ENCODE measurements at regions not wholly inside any gene's neighbourhood (a gene's known extent, or its start where the extent isn't known, plus 50 kb on each side); places are given as distances from the start of the nearest gene placed in this dataset.
"Not testable (repeated sequence)": the region's sequence is repeated elsewhere in the genome, so short reads cannot be mapped to it uniquely, and the experiment has no call there.

GRCh38 chr11:67889646-67890045 is 114.3 kb downstream of the UNC93B1 start:
- not testable (repeated sequence) for H3K36me3 ChIP-seq (ENCODE audit: control insufficient read depth in 1 of 2, insufficient read depth in 2 of 2, low read length in 2 of 2); H3K27ac ChIP-seq (ENCODE audit: low read depth, low read length); H3K27me3 ChIP-seq (ENCODE audit: control insufficient read depth in 1 of 2, insufficient read depth in 2 of 2, low read length in 2 of 2); H3K4me3 ChIP-seq (ENCODE audit: low read depth in 1 of 2, low read length in 2 of 2); H3K9ac ChIP-seq (ENCODE audit: low read depth in 1 of 2, low read length in 2 of 2); H3K9me3 ChIP-seq (ENCODE audit: control insufficient read depth in 1 of 2, low read length in 2 of 2); H3K4me1 ChIP-seq (ENCODE audit: control insufficient read depth in 1 of 2, insufficient read depth in 2 of 2, low read length in 2 of 2)

- not testable (repeated sequence) for H3K27ac ChIP-seq (ENCODE audit: low read depth, low read length); H3K9me3 ChIP-seq (ENCODE audit: control insufficient read depth in 1 of 2, low read length in 2 of 2); H3K9ac ChIP-seq (ENCODE audit: low read depth in 1 of 2, low read length in 2 of 2); H3K27me3 ChIP-seq (ENCODE audit: control insufficient read depth in 1 of 2, insufficient read depth in 2 of 2, low read length in 2 of 2); H3K36me3 ChIP-seq (ENCODE audit: control insufficient read depth in 1 of 2, insufficient read depth in 2 of 2, low read length in 2 of 2); H3K4me1 ChIP-seq (ENCODE audit: control insufficient read depth in 1 of 2, insufficient read depth in 2 of 2, low read length in 2 of 2)
- peak overlapping the region in 1 of 2 donors; percentile 54 for H3K4me3 ChIP-seq (ENCODE audit: low read depth in 1 of 2, low read length in 2 of 2)
Observed at GRCh38 chr11:67888056-67888455, 115.8 kb downstream of the UNC93B1 start.

GRCh38 chr11:67886672-67887071 is 117.2 kb downstream of the UNC93B1 start:
- Histone ChIP-seq H3K9ac (ENCODE audit: low read depth in 1 of 2, low read length in 2 of 2) (peak overlapping the region; percentile 26 to 43), H3K27ac (ENCODE audit: low read depth, low read length) (peak overlapping the region; percentile 56), H3K4me3 (ENCODE audit: low read depth in 1 of 2, low read length in 2 of 2) (peak overlapping the region; percentile 13 to 61)
- not testable (repeated sequence) for H3K27me3 ChIP-seq (ENCODE audit: control insufficient read depth in 1 of 2, insufficient read depth in 2 of 2, low read length in 2 of 2); H3K9me3 ChIP-seq (ENCODE audit: control insufficient read depth in 1 of 2, low read length in 2 of 2); H3K36me3 ChIP-seq (ENCODE audit: control insufficient read depth in 1 of 2, insufficient read depth in 2 of 2, low read length in 2 of 2); H3K4me1 ChIP-seq (ENCODE audit: control insufficient read depth in 1 of 2, insufficient read depth in 2 of 2, low read length in 2 of 2)

GRCh38 chr11:67886207-67886606 is 117.7 kb downstream of the UNC93B1 start:
- Histone ChIP-seq H3K27ac (ENCODE audit: low read depth, low read length) (peak overlapping the region; percentile 56), H3K9ac (ENCODE audit: low read depth in 1 of 2, low read length in 2 of 2) (peak overlapping the region; percentile 26 to 43), H3K4me3 (ENCODE audit: low read depth in 1 of 2, low read length in 2 of 2) (peak overlapping the region; percentile 13 to 61)
- H3K27me3 ChIP-seq (ENCODE audit: control insufficient read depth in 1 of 2, insufficient read depth in 2 of 2, low read length in 2 of 2); H3K9me3 ChIP-seq (ENCODE audit: control insufficient read depth in 1 of 2, low read length in 2 of 2); H3K4me1 ChIP-seq (ENCODE audit: control insufficient read depth in 1 of 2, insufficient read depth in 2 of 2, low read length in 2 of 2); H3K36me3 ChIP-seq (ENCODE audit: control insufficient read depth in 1 of 2, insufficient read depth in 2 of 2, low read length in 2 of 2): not testable (repeated sequence)

GRCh38 chr11:67885574-67885973 is 118.3 kb downstream of the UNC93B1 start:
- not testable (repeated sequence) for H3K36me3 ChIP-seq (ENCODE audit: control insufficient read depth in 1 of 2, insufficient read depth in 2 of 2, low read length in 2 of 2); H3K9me3 ChIP-seq (ENCODE audit: control insufficient read depth in 1 of 2, low read length in 2 of 2); H3K27ac ChIP-seq (ENCODE audit: low read depth, low read length); H3K27me3 ChIP-seq (ENCODE audit: control insufficient read depth in 1 of 2, insufficient read depth in 2 of 2, low read length in 2 of 2); H3K4me1 ChIP-seq (ENCODE audit: control insufficient read depth in 1 of 2, insufficient read depth in 2 of 2, low read length in 2 of 2)
- Histone ChIP-seq H3K4me3 (ENCODE audit: low read depth in 1 of 2, low read length in 2 of 2) (peak overlapping the region in 1 of 2 donors; percentile 43), H3K9ac (ENCODE audit: low read depth in 1 of 2, low read length in 2 of 2) (peak overlapping the region in 1 of 2 donors; percentile 38)

- H3K27me3 ChIP-seq (ENCODE audit: control insufficient read depth in 1 of 2, insufficient read depth in 2 of 2, low read length in 2 of 2); H3K9me3 ChIP-seq (ENCODE audit: control insufficient read depth in 1 of 2, low read length in 2 of 2); H3K36me3 ChIP-seq (ENCODE audit: control insufficient read depth in 1 of 2, insufficient read depth in 2 of 2, low read length in 2 of 2); H3K4me1 ChIP-seq (ENCODE audit: control insufficient read depth in 1 of 2, insufficient read depth in 2 of 2, low read length in 2 of 2): not testable (repeated sequence)
- Histone ChIP-seq H3K27ac (ENCODE audit: low read depth, low read length) (peak overlapping the region; percentile 62), H3K9ac (ENCODE audit: low read depth in 1 of 2, low read length in 2 of 2) (peak overlapping the region; percentile 38 to 56), H3K4me3 (ENCODE audit: low read depth in 1 of 2, low read length in 2 of 2) (peak overlapping the region; percentile 43 to 47)
Observed at GRCh38 chr11:67884761-67885558, 118.9 kb downstream of the UNC93B1 start.

GRCh38 chr11:67884073-67884757 is 119.7 kb downstream of the UNC93B1 start:
- H3K9ac ChIP-seq (ENCODE audit: low read depth in 1 of 2, low read length in 2 of 2): peak overlapping the region in 1 of 2 donors; percentile 56
- peak overlapping the region; percentile 43 to 47 for H3K4me3 ChIP-seq (ENCODE audit: low read depth in 1 of 2, low read length in 2 of 2)
- not testable (repeated sequence) for H3K27me3 ChIP-seq (ENCODE audit: control insufficient read depth in 1 of 2, insufficient read depth in 2 of 2, low read length in 2 of 2); H3K4me1 ChIP-seq (ENCODE audit: control insufficient read depth in 1 of 2, insufficient read depth in 2 of 2, low read length in 2 of 2); H3K27ac ChIP-seq (ENCODE audit: low read depth, low read length); H3K9me3 ChIP-seq (ENCODE audit: control insufficient read depth in 1 of 2, low read length in 2 of 2); H3K36me3 ChIP-seq (ENCODE audit: control insufficient read depth in 1 of 2, insufficient read depth in 2 of 2, low read length in 2 of 2)

GRCh38 chr11:67882304-67882703 is 121.6 kb downstream of the UNC93B1 start:
- not testable (repeated sequence) for H3K9me3 ChIP-seq (ENCODE audit: control insufficient read depth in 1 of 2, low read length in 2 of 2); H3K9ac ChIP-seq (ENCODE audit: low read depth in 1 of 2, low read length in 2 of 2); H3K4me3 ChIP-seq (ENCODE audit: low read depth in 1 of 2, low read length in 2 of 2); H3K27ac ChIP-seq (ENCODE audit: low read depth, low read length); H3K4me1 ChIP-seq (ENCODE audit: control insufficient read depth in 1 of 2, insufficient read depth in 2 of 2, low read length in 2 of 2); H3K27me3 ChIP-seq (ENCODE audit: control insufficient read depth in 1 of 2, insufficient read depth in 2 of 2, low read length in 2 of 2); H3K36me3 ChIP-seq (ENCODE audit: control insufficient read depth in 1 of 2, insufficient read depth in 2 of 2, low read length in 2 of 2)

- not testable (repeated sequence) for H3K4me3 ChIP-seq (ENCODE audit: low read depth in 1 of 2, low read length in 2 of 2); H3K36me3 ChIP-seq (ENCODE audit: control insufficient read depth in 1 of 2, insufficient read depth in 2 of 2, low read length in 2 of 2); H3K9ac ChIP-seq (ENCODE audit: low read depth in 1 of 2, low read length in 2 of 2); H3K27ac ChIP-seq (ENCODE audit: low read depth, low read length); H3K4me1 ChIP-seq (ENCODE audit: control insufficient read depth in 1 of 2, insufficient read depth in 2 of 2, low read length in 2 of 2); H3K9me3 ChIP-seq (ENCODE audit: control insufficient read depth in 1 of 2, low read length in 2 of 2); H3K27me3 ChIP-seq (ENCODE audit: control insufficient read depth in 1 of 2, insufficient read depth in 2 of 2, low read length in 2 of 2)
Observed at GRCh38 chr11:67881836-67882235, 122.1 kb downstream of the UNC93B1 start.

GRCh38 chr11:67880594-67881196 is 123.2 kb downstream of the UNC93B1 start:
- H3K27me3 ChIP-seq (ENCODE audit: control insufficient read depth in 1 of 2, insufficient read depth in 2 of 2, low read length in 2 of 2); H3K4me1 ChIP-seq (ENCODE audit: control insufficient read depth in 1 of 2, insufficient read depth in 2 of 2, low read length in 2 of 2); H3K9me3 ChIP-seq (ENCODE audit: control insufficient read depth in 1 of 2, low read length in 2 of 2); H3K9ac ChIP-seq (ENCODE audit: low read depth in 1 of 2, low read length in 2 of 2); H3K36me3 ChIP-seq (ENCODE audit: control insufficient read depth in 1 of 2, insufficient read depth in 2 of 2, low read length in 2 of 2); H3K4me3 ChIP-seq (ENCODE audit: low read depth in 1 of 2, low read length in 2 of 2); H3K27ac ChIP-seq (ENCODE audit: low read depth, low read length): not testable (repeated sequence)

All from duodenal mucosa (tissue), 2 donors.